COLO829 (cell line): ENCODE measurements at regions not wholly inside any gene's neighbourhood (a gene's known extent, or its start where the extent isn't known, plus 50 kb on each side); places are given as distances from the start of the nearest gene placed in this dataset.
A peak's percentile ranks its signal among the peaks of the same experiment; 100 is the strongest.
"Not testable (repeated sequence)": the region's sequence is repeated elsewhere in the genome, so short reads cannot be mapped to it uniquely, and the experiment has no call there.

ENCODE experiments used
- DNase-seq: peaks from one replicate; pipeline ENCODE4 v3.0.0; 2012; ENCODE audit warnings: low spot score

DNA sequence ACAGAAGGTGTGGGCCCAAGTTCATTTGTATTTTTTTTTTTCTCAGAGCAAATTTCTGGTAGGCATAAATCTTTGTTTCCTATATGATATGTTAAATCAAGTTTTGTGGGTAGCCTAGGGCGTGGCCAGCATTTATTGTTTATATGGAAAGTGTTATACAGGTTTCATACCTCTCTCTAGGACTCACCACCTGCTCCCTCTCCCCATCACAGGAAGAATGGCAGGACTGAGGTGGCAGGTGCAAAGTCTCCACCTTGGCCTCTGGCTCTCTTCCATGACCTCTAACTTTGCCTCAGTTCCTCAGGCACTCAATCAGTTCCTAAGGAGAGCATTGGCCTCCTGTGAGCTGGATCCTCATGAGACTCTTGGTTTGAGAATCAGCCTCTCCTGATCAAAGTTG, 172.3 kb upstream of the TSC22D1 start:
- no peak for DNase-seq

GRCh38 chr13:44747179-44747578, 171.0 kb upstream of the TSC22D1 start:
- no peak for DNase-seq

DNA sequence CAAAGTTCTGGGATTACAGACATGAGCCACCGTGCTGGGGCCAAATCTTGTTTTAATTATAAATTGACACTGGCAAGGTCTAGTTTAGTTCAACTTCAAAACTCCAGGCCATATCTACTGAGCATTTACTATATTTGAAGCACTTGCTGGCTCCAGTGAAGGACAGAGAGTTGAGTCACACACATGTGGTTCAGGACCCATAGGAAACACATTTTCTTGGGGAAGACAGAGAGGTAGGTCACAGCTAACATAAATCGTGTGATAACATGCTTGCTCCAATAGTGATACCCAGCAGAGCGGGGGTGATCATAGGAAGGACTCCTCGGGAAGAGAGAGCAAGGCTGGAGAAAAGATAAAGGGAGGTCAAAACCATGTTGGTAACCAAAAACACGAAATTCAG, 170.6 kb upstream of the TSC22D1 start:
- DNase-seq: no peak

DNA sequence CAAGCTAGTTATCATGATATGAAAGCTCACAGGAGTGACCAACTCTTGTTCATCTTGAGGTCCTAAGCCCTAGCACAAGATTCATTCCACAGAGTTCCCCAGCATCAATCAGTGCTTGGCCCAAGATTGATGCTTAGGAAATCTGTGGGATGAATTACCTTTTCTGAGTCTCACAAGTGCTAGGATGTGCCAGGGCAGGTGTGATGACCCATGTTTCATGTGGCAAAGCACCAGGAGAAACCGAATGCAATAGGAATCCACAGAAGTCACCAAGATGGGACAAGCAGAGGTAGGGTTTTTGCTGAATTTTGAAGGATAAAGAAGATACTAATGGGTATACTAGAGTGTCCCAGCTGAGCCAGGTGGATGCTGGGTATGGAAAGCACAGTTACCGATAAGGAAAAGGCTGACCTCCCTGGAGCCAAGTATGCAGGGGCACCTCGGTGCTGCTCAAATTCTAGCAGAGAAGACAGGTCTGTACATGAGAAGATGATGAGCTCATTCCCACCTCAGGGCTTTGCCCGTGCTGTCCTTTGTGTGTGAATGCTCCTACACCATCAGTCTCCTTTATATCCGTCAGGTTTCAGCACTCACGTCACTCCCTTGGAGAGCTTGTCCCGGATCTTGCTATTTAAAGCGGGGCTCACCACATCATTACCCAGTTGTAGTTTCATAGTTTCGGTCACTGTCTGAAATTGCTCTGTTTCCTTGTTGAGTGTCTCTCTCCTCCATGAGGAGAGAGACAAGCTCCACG, 168.9 kb upstream of the TSC22D1 start:
- DNase-seq: no peak

DNA sequence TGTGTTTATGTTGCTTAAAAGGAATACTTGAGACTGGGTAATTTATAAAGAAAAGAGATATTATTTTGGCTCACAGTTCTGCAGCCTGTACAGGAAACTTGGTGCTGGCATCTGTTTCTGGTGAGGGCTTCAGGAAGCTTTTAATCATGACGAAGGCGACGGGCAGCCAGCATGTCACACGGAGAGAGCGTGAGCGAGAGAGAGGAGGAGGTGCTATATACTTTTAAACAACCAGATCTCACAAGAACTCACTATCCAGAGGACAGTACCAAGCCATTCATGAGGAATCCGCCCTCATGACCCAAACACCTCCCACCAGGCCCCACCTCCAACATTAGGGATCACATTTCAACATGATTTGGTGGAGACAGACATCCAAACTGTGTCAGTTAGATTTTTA, 163.4 kb upstream of the TSC22D1 start:
- no peak for DNase-seq

GRCh38 chr13:44739120-44739519, 163.0 kb upstream of the TSC22D1 start:
- DNase-seq: no peak

GRCh38 chr13:44738463-44738862, 162.3 kb upstream of the TSC22D1 start:
- DNase-seq: no peak

GRCh38 chr13:44735806-44736205, 159.7 kb upstream of the TSC22D1 start:
- DNase-seq: no peak

GRCh38 chr13:44734201-44734707, 158.1 kb upstream of the TSC22D1 start:
- no peak for DNase-seq

- no peak for DNase-seq
Measured at GRCh38 chr13:44732503-44733098, 156.5 kb upstream of the TSC22D1 start.

DNA sequence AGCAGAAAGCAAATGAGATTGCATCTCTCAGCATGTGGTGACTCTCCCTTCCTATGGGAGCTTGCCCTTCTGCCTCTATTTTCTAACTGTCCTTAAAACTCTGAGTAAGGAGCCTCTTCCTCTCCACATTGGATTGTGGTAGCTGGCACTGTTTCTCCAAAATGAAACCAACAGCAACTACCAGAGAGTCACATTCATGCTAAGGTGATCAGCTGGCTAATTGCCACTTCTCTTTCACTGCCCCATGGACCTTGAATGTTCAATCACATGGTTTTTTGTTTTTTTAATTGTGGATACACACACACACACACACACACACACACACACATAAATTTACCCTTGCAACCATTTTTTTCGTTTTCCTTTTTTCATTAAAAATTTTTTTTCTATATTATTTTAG, 154.7 kb upstream of the TSC22D1 start:
- no peak for DNase-seq

DNA sequence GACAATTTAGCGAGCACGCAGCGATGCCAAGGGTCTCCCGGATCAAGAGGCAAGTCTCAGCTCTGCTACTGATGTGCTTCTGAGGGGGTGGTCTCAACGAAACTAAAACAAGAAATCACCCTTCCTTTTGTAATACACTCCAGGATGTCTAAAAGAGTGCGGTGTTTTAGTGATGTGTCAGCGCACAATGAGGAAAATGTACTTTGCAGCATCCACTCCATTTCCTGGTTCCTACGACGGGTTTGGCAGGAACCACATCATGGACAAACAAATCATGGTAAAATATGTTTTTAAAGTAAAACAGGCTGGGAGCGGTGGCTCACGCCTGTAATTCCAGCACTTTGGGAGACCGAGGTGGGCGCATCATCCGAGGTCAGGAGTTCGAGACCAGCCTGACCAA, 154.0 kb upstream of the TSC22D1 start:
- no peak for DNase-seq

DNA sequence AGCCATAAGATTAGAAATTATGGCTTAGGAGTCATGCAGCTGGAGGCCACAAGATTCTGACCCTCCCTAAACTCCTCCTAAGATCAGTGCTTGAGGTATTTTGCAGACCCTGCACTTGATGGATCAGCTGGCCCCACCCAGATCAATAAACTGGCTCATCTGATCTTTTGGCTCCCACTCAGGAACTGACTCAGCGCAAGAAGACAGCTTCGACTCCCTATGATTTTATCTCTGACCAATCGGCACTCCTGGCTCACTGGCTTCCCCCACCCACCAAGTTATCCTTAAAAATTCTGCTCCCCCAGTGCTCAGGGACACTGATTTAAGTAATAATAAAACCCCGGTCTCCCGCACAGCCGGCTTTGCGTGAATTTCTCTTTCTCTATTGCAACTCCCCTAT, 151.5 kb upstream of the TSC22D1 start:
- not testable (repeated sequence) for DNase-seq

- no peak for DNase-seq
Measured at GRCh38 chr13:44726778-44727177, 150.6 kb upstream of the TSC22D1 start.

DNA sequence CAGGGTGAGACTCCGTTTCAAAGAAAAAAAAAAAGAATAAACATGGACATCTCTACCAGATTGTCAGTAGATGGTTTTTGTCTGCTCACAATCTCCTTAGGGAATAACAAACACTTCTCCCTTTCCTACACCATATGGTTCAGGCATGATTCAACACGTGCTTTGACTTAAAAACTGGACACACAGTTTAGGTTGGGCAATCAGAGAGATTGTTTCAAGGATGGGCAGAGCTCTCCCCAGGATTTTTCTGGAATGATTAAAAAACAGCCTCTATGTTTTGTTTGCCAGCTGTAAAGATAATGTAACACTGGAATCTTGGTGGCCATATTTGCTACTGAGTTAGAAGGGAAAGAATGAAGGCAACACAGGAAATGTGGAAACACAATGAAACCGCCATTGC, 150.1 kb upstream of the TSC22D1 start:
- no peak for DNase-seq

- peak; percentile 53 for DNase-seq
Measured at GRCh38 chr13:44719857-44720671, 143.9 kb upstream of the TSC22D1 start.

GRCh38 chr13:44718467-44718866, 142.3 kb upstream of the TSC22D1 start:
- DNase-seq: no peak

DNA sequence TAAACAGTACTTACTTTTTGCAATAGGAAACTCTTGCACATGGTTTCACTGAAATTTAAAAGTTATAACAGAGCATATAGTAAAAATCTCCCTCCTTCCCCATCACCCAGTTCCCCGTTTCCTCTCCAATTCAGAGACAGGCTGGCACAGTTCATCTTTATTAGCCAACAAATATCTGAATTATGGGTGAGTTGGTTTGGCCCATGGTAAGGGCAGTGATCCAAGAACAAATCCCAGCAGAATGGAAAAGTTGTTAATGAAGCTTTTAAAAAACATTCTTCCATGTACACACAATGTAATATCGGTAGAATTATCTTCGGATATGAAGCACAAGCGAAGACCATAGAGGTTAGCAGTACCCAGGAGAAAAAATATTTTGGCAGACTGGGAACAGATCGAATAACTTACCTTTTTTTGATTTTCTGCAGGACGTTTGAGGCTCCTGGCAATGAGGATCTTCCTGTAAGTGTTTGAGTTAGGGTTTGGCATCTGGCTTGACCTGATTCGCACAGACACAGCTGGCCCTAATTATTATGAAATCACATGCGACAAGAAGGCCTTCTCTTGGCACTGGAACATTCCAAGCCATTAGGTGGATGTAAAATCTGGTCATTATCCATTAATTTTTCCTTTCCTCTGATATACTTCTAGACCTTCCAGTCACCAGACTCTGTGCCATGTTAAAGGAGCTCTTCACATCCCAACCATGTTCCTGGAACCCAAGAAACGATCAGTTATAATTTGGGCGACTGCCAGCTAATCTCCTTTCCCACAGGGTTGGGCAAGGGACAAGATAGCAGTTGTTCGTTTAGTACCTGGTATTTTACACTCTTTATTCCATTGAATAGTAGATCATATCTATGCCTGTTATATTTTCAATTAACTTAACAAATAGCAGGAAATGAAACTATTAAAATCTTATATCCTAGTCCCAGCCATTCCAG, 139.4 kb upstream of the TSC22D1 start:
- DNase-seq: no peak

GRCh38 chr13:44713788-44714469, 137.8 kb upstream of the TSC22D1 start:
- peak; percentile 73 for DNase-seq

- DNase-seq: no peak
Measured at GRCh38 chr13:44711706-44712105, 135.6 kb upstream of the TSC22D1 start.

- peak; percentile 60 for DNase-seq
Measured at GRCh38 chr13:44710576-44710975, 134.4 kb upstream of the TSC22D1 start.
